ENCODE measurements at regions not wholly inside any gene's neighbourhood (a gene's known extent, or its start where the extent isn't known, plus 50 kb on each side); places are given as distances from the start of the nearest gene placed in this dataset.

DNA sequence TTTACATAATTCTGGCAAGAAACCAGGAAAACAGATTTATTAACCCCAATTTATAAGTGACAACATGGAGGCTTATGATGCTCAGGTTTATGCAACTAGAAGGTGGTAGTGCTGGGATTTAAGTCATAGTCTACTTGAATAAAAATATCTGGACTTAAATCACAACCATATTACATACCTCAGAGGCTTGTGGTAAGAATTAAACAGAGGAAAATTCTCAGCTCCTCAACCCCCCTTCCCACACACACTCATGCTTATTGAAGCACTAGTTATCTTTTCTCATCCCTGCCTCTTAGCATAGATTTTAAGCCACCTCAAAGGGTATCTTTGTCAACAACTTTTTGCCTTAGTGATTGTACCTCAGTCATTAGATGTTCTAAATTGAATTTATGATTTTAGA lies 731.0 kb downstream of the PRELID2 start:
- Mint-ChIP-seq H3K4me1 (no peaks in the 10 kb centered on the region), H3K27ac (no peak overlapping the region), H3K9me3 (peaks cover 3% of the 10 kb centered on the region), H3K27me3 (no peaks in the 10 kb centered on the region), H3K4me3 (no peak overlapping the region), H3K36me3 (ENCODE audit: low read depth) (no peaks in the 10 kb centered on the region)
- no peak for DNase-seq
- CTCF ChIA-PET: no interaction called here
- POLR2A ChIA-PET: no interaction called here

DNA sequence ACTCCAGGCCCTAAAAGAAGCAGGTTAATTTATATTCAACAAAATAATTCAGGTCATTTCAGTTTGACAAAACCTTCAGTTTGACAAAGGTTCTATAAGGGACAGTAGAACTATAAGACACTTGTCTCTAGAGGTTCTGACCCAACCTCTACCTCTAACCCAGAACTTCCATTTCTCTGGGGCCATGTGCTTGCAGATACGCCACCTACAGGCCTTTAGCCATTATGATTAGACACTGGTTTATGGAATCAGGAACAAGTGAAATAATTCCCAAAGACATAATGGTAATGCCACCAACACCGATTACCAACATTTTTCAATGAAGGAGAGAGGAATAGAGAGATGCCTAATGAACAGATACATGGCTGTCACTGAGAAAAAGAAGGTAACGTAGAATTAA lies 733.9 kb downstream of the PRELID2 start:
- no peaks in the 10 kb centered on the region for H3K36me3 Mint-ChIP-seq (ENCODE audit: low read depth)
- no peak for DNase-seq

DNA sequence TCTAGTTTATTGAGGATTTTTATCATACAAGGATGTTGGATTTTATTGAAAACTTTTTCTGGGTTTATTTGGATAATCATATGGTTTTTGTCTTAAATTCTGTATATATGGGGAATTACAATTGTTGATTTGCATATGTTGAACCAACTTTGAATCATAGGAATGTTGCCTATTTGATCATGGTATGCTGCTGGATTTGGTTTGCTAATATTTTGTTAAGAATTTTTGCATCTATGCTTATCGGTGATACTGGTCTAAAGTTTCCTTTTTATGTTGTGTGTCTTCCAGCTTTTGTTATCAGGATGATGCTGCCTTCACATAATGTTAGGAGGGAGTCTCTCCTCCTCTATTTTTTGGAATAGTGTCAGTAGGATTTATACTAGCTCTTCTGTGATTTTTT lies 745.0 kb downstream of the PRELID2 start:
- CTCF ChIA-PET: no interaction called here
- H3K27me3 Mint-ChIP-seq: no peaks in the 10 kb centered on the region
- DNase-seq: no peak
- no peak overlapping the region for H3K27ac Mint-ChIP-seq
- no peaks in the 10 kb centered on the region for H3K36me3 Mint-ChIP-seq (ENCODE audit: low read depth)
- POLR2A ChIA-PET: no interaction called here
- no peaks in the 10 kb centered on the region for H3K4me1 Mint-ChIP-seq
- peaks cover 7% of the 10 kb centered on the region for H3K9me3 Mint-ChIP-seq
- no peak overlapping the region for H3K4me3 Mint-ChIP-seq

More for the DNA sequence above, 733.9 kb downstream of the PRELID2 start:
- POLR2A ChIA-PET: no interaction called here
- Mint-ChIP-seq H3K27me3 (no peaks in the 10 kb centered on the region), H3K27ac (no peak overlapping the region), H3K9me3 (peaks cover 2% of the 10 kb centered on the region), H3K4me1 (no peaks in the 10 kb centered on the region), H3K4me3 (no peak overlapping the region)
- CTCF ChIA-PET: no interaction called here

DNA sequence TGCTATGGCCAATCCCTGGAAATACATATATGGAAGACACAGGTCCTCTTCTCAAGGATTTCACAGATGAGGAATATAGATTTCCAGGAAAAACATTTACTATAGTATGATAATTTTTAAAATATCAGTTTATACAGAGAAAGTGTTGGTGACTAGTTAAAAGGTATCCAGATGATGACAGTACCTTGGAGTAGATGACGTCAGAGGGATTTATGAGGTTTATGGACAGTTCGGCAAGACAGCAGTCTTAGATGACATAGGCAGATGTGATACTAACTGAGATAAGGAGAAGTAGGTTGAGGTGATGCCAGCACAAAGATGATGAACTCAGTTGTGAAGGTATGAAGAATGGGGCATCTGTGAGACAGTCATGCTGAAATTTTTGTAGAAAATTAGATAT lies 750.3 kb downstream of the PRELID2 start:
- no peak overlapping the region for H3K27ac Mint-ChIP-seq
- H3K36me3 Mint-ChIP-seq (ENCODE audit: low read depth): no peaks in the 10 kb centered on the region
- H3K9me3 Mint-ChIP-seq: peaks cover 7% of the 10 kb centered on the region
- ChIA-PET CTCF (no interaction called here), POLR2A (no interaction called here)
- H3K4me3 Mint-ChIP-seq: no peak overlapping the region
- no peak for DNase-seq
- H3K27me3 Mint-ChIP-seq: no peaks in the 10 kb centered on the region
- H3K4me1 Mint-ChIP-seq: no peaks in the 10 kb centered on the region

DNA sequence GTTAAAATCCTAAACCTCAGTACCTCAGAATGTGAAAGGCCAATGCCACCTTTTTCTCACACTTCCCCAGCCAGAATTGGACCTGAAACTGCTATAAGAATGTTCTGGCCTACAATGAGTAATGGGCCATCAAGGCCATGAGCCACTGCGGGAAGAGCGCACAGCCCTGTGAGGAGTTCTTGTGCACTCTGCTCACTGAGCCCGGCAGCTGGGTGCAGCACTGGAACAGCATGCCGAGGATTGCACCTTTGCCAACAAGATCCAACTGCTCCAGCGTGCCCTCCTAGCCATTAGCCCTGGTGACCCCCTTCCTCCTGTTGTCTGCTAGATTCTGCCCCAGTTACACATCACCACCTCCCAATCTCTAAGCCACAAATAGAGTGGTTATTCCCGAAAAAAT lies 758.1 kb downstream of the PRELID2 start:
- ChIA-PET CTCF (no interaction called here), POLR2A (no interaction called here)
- H3K4me1 Mint-ChIP-seq: no peaks in the 10 kb centered on the region
- no peak overlapping the region for H3K27ac Mint-ChIP-seq
- no peaks in the 10 kb centered on the region for H3K27me3 Mint-ChIP-seq
- no peaks in the 10 kb centered on the region for H3K36me3 Mint-ChIP-seq (ENCODE audit: low read depth)
- no peaks in the 10 kb centered on the region for H3K9me3 Mint-ChIP-seq
- H3K4me3 Mint-ChIP-seq: no peak overlapping the region
- DNase-seq: no peak

DNA sequence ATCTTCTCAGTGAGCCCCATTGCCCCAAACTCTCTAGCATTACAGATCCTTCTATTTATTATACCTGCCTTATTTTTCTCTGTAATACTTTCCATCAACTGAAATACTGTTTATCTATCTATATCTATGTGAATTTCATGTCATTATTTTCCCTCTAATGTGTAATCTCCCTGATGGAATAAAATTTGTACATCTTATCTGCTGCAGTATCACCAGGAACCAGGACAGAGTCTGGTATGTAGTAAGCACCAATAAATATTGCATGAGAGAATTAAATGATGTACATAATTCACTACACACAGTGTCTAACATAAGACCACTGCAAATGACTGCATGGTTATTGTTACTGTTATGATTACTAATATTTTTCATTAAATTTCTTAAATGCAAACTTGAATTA lies 759.1 kb downstream of the PRELID2 start:
- Mint-ChIP-seq H3K36me3 (ENCODE audit: low read depth) (no peaks in the 10 kb centered on the region), H3K27me3 (no peaks in the 10 kb centered on the region), H3K9me3 (no peaks in the 10 kb centered on the region), H3K27ac (no peak overlapping the region), H3K4me3 (no peak overlapping the region), H3K4me1 (no peaks in the 10 kb centered on the region)
- no peak for DNase-seq
- CTCF ChIA-PET: no interaction called here
- POLR2A ChIA-PET: no interaction called here

DNA sequence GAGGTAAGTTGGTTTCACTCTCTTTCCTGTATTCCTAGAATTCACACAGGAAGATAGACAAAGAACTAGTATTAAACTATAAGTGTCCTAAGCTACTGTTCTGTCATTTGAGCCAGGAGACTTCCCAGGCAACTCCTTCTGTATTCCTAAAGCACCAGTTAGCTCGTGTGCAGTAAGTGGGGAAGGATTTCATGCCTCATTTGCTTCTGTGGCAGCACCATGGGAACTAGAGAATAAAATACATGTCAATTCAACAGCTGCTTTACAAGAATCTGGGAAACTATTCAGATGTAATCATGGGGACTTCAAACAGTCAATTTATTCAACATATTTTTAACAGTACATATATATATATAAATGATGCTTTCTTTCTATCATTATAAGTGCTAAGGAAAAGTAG lies 762.3 kb downstream of the PRELID2 start:
- H3K4me1 Mint-ChIP-seq: no peaks in the 10 kb centered on the region
- POLR2A ChIA-PET: no interaction called here
- no peak overlapping the region for H3K4me3 Mint-ChIP-seq
- CTCF ChIA-PET: no interaction called here
- no peak overlapping the region for H3K27ac Mint-ChIP-seq
- no peaks in the 10 kb centered on the region for H3K27me3 Mint-ChIP-seq
- no peaks in the 10 kb centered on the region for H3K9me3 Mint-ChIP-seq
- no peaks in the 10 kb centered on the region for H3K36me3 Mint-ChIP-seq (ENCODE audit: low read depth)
- no peak for DNase-seq

DNA sequence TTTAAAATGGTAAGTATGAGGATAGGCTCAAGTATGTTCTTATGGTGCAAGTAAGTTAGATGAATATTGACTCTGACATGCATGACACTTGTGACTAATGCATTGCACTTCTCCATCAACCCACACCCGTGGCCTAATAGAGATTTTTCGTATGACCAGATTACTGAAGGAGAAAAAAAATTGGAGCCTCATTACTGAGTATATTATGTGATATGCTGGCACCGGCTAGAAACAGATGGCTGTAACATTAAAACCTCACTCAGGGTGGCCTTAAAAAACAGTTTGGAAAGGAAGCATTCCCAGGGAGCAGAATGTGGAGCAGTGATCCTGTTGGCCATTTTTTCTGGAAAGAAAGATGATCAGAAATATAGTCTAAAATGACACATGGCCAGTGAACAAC lies 766.4 kb downstream of the PRELID2 start:
- CTCF ChIA-PET: no interaction called here
- Mint-ChIP-seq H3K4me3 (no peak overlapping the region), H3K27me3 (no peaks in the 10 kb centered on the region), H3K9me3 (no peaks in the 10 kb centered on the region), H3K4me1 (no peaks in the 10 kb centered on the region), H3K36me3 (ENCODE audit: low read depth) (no peaks in the 10 kb centered on the region), H3K27ac (no peak overlapping the region)
- DNase-seq: no peak
- POLR2A ChIA-PET: no interaction called here

DNA sequence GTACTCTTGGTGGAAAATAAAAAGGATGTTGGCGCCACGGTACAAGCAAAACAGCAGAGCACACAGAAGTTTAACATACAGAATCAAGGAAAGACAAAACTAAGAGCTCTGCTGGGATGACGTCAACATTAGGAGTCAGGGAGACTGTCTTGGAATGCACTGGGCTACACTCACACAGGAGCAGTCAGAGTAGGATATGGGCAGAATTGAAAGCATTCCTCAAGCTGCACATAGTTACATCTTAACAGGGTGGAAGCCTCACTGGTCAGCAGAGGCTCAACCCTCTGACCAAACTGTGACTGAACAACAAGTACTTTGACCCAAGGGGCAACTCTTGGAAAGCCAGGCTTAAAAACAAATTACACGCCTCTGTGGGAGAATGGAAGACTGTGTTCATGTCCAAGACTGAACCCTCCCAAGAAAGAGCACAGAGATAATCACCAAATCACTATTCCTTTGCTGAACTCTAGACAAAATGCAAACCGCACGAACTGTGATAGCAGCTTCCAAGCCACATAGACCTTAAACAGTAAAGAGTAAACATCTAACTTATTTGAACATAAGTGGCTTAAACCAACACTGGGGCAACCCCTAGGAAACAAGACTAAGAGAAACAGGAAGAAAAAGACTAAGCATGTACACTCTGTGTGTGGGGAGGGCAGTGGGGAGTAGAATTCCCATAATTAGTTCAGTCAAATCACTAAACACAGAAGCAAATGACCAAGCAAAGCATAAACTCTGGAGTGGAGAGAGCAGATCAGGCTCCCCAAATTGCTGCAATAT lies 772.7 kb downstream of the PRELID2 start:
- Mint-ChIP-seq H3K9me3 (no peaks in the 10 kb centered on the region), H3K27ac (no peak overlapping the region), H3K4me1 (peaks cover under 1% of the 10 kb centered on the region), H3K27me3 (no peaks in the 10 kb centered on the region), H3K4me3 (no peak overlapping the region), H3K36me3 (ENCODE audit: low read depth) (no peaks in the 10 kb centered on the region)
- CTCF ChIA-PET: no interaction called here
- POLR2A ChIA-PET: no interaction called here
- DNase-seq: no peak

DNA sequence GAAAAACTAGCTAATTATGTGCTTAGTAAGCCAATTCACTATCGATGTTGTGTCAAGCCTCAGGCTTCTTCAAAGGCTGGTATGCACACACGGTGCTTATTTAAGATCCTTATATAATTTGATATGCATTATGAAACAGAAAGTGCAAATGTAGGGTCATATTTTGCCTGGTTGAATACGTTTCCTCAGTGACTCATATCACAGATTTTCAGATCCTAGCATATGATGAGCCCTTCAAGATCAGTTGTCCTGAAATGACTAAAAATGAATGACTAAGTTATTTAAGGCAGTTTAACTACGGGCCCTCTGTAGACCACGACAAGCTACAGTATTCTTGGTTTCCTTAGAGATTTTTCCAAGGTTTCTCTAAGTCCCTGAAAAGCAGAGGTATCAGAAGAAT lies 778.3 kb downstream of the PRELID2 start:
- CTCF ChIA-PET: no interaction called here
- Mint-ChIP-seq H3K4me1 (peaks cover 3% of the 10 kb centered on the region), H3K4me3 (no peak overlapping the region), H3K9me3 (no peaks in the 10 kb centered on the region), H3K36me3 (ENCODE audit: low read depth) (no peaks in the 10 kb centered on the region), H3K27me3 (no peaks in the 10 kb centered on the region), H3K27ac (no peak overlapping the region)
- POLR2A ChIA-PET: no interaction called here
- DNase-seq: no peak

DNA sequence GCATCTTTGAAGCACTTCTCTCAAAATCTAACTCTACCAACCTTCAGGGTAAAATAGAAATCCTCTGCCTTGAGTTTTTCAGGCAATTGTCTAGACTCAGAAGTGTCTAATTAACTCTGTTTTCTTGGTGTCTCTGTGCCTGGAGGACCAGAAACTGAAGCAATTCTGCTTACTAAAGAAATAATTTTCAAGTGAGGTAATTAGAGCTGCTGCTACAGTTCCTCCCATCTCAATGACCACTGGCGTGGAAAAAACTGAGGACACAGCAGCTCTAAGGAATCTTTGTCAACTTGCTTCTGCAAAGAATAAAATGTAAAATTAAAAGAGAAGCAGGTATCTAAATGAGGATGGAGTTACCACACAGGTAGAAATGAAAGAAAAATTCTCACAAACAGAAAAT lies 785.0 kb downstream of the PRELID2 start:
- H3K36me3 Mint-ChIP-seq (ENCODE audit: low read depth): no peaks in the 10 kb centered on the region
- H3K9me3 Mint-ChIP-seq: no peaks in the 10 kb centered on the region
- POLR2A ChIA-PET: no interaction called here
- no peaks in the 10 kb centered on the region for H3K4me1 Mint-ChIP-seq
- CTCF ChIA-PET: no interaction called here
- no peak overlapping the region for H3K27ac Mint-ChIP-seq
- no peak for DNase-seq
- H3K27me3 Mint-ChIP-seq: no peaks in the 10 kb centered on the region
- H3K4me3 Mint-ChIP-seq: no peak overlapping the region

DNA sequence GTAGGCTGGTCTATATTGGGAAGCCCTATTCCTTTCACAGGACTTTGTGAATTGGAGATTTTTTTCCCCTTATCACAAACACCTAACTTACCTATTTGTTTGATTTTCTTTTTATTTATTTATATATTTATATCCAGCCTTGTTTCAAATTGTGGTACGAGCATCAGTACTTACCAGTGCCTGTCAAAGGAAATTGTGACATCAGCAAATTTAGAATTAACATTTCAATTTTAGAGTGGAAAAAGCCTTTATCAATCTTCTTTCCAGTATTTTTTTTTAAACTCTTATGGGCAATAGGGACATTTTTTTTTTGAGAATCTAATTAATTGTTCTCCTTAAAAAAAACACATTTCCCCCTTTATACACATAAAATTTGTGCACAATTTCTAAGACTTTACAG lies 790.2 kb downstream of the PRELID2 start:
- H3K27me3 Mint-ChIP-seq: no peaks in the 10 kb centered on the region
- no peak for DNase-seq
- ChIA-PET CTCF (no interaction called here), POLR2A (no interaction called here)
- no peak overlapping the region for H3K27ac Mint-ChIP-seq
- H3K4me1 Mint-ChIP-seq: no peaks in the 10 kb centered on the region
- peaks cover 2% of the 10 kb centered on the region for H3K9me3 Mint-ChIP-seq
- H3K36me3 Mint-ChIP-seq (ENCODE audit: low read depth): no peaks in the 10 kb centered on the region
- H3K4me3 Mint-ChIP-seq: no peak overlapping the region

DNA sequence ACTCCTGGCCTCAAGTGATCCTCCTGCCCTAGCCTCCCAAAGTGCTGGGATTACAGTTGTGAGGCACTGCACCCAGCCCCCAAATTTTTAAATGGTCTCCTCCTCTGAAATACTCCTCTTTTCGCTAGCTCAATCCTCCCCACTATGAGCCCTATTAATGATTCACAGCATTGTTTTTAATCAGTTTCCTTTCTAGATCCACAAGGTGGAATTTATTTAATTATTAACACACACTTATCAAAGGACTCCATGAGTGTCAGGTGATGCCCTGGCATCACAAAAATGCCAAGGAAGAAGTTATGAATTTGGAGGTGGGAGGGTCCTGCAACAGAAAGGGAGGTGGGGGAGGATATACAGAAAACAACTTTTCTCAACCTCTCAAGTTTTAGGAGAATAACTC lies 806.5 kb downstream of the PRELID2 start:
- Mint-ChIP-seq H3K27ac (no peak overlapping the region), H3K36me3 (ENCODE audit: low read depth) (no peaks in the 10 kb centered on the region), H3K4me1 (no peaks in the 10 kb centered on the region), H3K9me3 (peaks cover 4% of the 10 kb centered on the region), H3K4me3 (no peak overlapping the region), H3K27me3 (no peaks in the 10 kb centered on the region)
- no peak for DNase-seq
- POLR2A ChIA-PET: no interaction called here
- CTCF ChIA-PET: no interaction called here

DNA sequence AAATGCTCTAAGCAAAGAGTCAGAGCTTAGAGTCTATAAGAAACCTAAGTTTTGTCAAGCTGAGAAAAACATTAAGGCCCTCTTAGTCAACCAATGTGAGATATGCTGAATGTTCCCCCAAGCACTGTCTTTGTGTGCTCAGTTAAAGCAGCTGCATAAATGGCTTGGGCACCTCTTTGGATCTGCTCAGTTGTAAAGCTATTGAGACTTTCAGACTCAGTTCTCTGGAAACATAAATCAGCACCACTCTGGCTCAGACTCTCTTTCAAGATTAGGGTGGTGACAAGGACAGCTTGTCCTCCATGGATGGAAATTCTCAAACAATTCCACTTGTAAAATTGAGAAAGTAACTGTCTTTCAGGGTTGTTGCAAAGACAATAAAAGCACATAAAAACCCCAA lies 807.9 kb downstream of the PRELID2 start:
- no peak overlapping the region for H3K4me3 Mint-ChIP-seq
- no peaks in the 10 kb centered on the region for H3K4me1 Mint-ChIP-seq
- POLR2A ChIA-PET: no interaction called here
- DNase-seq: no peak
- H3K36me3 Mint-ChIP-seq (ENCODE audit: low read depth): no peaks in the 10 kb centered on the region
- H3K27me3 Mint-ChIP-seq: no peaks in the 10 kb centered on the region
- no peak overlapping the region for H3K27ac Mint-ChIP-seq
- peaks cover 4% of the 10 kb centered on the region for H3K9me3 Mint-ChIP-seq
- CTCF ChIA-PET: no interaction called here

DNA sequence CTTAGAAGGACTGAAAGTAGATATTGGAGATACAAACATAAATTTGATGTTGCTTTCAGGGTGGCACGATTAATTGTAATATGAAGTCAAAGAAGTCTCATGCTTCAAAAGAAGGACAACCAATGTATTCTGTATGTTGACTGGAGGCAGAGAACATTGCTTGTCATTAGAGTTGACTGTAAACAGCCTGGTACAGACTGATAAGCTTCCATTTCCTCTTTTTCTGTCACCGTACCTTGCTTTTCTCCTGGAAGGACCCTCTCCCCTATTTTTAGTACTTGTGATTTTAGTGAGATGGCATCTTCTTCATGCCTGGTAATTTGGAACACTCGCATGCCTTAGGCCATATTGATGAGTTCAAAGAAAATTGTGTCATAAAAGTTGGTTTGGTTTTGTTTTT lies 809.4 kb downstream of the PRELID2 start:
- Mint-ChIP-seq H3K9me3 (no peaks in the 10 kb centered on the region), H3K27me3 (no peaks in the 10 kb centered on the region), H3K27ac (no peak overlapping the region), H3K36me3 (ENCODE audit: low read depth) (no peaks in the 10 kb centered on the region), H3K4me1 (no peaks in the 10 kb centered on the region), H3K4me3 (no peak overlapping the region)
- POLR2A ChIA-PET: no interaction called here
- CTCF ChIA-PET: no interaction called here
- DNase-seq: no peak
